NCI-H748 (cell line): ENCODE measurements at regions not wholly inside any gene's neighbourhood (a gene's known extent, or its start where the extent isn't known, plus 50 kb on each side); places are given as distances from the start of the nearest gene placed in this dataset.

Source experiments
- DNase-seq: peaks from one replicate; lab custom pipeline; 2025; ENCODE audit not compliant: unreplicated experiment; lab: John Stamatoyannopoulos, UW

GRCh38 chr2:199040522-199040921, 417.2 kb downstream of the SATB2 start:
- DNase-seq: no peak

DNA sequence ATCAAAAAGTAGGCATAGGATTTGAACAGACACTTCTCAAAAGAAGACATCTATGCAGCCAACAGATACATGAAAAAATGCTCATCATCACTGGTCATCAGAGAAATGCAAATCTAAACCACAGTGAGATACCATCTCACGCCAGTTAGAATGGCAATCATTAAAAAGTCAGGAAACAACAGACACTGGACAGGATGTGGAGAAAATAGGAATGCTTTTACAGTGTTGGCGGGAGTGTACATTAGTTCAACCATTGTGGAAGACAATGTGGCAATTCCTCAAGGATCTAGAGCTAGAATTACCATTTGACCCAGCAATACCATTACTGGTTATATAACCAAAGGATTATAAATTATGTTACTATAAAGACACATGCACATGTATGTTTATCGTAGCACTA, 424.0 kb downstream of the SATB2 start:
- DNase-seq: peak; percentile 45

- no peak for DNase-seq
Observed at GRCh38 chr2:199025146-199025545, 432.6 kb downstream of the SATB2 start.

GRCh38 chr2:199024224-199024623, 433.5 kb downstream of the SATB2 start:
- DNase-seq: no peak

DNA sequence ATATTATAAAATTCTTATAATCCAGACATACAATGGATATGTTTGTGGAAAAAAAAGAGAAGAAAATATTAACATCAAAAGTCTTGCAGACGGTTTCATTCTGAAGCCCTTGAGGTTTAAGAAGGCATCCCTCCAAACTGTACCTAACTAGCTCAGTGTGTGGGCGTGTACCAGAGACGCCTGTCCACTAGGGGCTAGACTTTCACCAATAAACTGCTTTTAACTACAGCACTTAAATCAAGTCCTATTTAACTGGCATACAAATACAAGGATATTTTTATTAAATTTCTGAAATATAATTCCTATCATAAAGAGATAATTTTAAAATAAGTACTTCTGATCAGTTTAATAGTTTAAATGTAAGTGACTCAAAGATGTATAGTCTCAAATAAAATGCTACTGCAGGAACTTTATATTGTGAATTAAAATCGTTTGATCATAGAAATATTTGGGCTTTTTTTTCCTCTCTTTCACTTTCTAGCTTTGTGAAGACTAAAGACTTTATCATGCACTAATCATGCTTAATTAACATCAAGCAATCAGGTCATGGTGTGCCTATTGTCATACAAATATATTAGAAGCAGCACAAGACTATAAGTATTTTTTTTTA, 437.7 kb downstream of the SATB2 start:
- peak; percentile 71 for DNase-seq

DNA sequence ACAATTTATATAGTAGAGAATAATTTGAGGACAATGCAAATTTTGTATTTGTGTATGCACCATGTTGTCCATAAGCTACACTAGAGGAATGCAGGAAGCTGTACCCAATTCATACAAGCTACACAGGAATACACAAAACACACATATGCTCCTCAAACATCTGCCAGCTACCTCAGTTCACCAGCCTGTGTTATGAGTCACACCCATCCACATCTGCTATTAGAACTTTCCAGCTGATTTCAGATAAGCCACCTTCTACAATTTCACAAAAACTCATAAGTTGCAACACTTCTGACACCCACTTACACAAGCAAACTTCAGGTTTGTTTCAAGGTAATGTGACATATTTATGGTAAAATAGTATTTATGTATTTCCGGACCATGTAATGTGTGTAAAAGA, 438.9 kb downstream of the SATB2 start:
- no peak for DNase-seq

DNA sequence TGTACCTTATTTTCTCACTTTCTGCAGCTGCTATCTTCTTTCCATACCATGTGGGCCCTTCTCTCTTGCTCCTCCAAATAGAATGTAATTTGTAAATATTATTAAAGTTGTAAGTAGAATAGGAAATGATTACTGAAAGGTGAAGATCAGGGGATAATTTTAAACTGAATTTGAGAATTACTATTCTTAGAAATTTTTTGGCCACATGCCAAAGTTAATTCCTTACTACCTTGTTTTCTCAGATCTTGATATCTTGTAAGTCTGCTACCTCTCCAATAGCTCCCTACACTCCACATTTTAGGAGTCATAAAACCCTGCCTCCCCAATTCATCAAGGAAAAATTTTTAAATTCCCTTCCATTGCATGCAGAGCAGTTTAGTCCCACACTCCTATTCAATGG, 442.7 kb downstream of the SATB2 start:
- DNase-seq: no peak

DNA sequence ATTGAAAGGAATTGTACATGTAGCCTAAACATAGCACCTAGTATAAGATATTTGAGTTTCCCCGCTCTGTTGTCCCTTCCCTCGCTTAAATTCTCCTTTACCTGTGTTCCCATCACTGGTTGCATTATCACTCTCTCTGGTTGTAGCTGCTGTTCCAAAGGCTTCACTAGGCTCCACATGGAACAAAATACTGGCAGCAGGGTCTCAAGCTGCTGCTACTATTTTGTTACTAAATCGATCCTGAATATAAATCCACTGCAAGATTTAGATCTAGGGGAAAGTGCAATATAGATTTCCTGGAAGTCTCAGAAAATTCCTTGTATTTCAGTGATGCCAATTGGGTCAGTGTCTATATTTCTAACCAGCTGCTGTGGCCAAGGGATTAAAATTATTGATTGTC, 443.5 kb downstream of the SATB2 start:
- no peak for DNase-seq

DNA sequence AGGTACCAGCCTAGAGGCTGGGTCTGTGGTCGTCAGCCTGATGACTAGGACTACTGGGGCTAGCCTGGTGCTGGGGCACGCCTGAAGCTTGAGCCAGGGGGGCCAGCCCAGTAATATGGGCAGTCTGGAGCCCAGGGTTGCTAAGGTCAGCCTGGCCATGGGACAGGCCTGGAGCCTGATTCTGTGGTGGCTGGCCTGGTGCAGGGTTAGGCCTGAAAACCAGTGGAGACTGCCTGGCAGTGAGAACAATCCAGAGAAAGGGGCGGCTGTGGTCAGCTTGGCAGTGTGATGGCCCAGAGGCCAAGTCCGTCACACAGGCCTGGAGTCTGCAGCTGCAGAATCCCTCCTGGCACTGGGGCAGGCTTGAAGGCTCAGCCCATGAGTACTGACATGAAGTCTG, 445.8 kb downstream of the SATB2 start:
- DNase-seq: no peak

- no peak for DNase-seq
Observed at GRCh38 chr2:198994678-198995077, 463.1 kb downstream of the SATB2 start.

- DNase-seq: no peak
Observed at GRCh38 chr2:198991431-198991830, 466.3 kb downstream of the SATB2 start.

DNA sequence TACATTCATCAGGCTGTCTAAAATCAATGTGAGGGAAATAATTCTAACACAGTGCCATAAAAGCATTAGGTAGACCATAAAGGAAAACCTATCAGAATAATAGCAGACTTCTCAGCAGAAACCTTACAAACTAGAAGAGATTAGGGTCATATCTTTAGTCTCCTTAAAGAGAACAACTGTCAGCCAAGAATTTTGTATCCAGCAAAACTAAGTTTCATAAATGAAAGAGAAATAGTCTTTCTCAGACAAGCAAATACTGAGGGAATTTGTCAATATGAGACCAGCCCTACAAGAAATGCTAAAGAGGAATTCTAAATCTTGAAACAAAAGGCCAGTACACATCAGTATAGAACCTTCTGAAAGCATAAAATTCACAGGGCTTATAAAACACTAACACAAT, 482.0 kb downstream of the SATB2 start:
- no peak for DNase-seq

DNA sequence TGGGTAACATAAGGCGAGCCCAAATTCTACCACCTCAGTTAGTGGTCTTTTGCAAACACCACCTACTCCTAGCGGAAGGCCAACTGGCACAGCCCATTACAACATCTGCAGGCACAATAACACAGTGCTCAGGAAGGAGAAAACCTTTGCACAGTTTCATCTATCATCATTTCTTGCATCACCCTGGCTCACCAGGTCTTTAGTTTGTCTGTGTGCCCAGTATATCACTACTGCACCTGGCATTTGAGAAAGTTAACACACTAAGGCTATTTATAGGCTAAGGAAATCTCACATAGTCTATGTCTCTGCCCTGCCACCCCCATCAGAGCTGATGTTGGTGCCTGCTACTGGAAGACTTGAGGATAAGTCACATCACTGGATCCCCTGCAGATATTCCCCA, 484.0 kb downstream of the SATB2 start:
- no peak for DNase-seq

DNA sequence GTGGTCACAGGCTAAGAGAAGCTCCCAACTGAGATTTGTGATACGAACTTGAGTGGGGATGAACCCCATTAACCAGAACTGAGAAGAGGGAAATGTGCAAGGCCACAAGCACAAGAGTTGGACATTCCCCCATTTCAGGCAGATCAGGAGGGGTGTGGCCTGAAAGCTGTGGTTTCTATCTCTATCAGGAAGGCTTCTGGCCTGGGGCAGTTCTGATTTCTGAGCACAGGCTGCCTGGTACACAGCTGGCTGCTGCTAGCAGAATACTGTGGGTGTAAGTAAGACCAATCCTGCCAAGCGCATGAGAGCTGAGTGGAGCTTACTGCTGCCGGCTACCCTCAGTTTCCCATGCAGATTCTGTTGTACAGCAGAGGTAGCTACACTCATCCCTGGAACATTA, 484.6 kb downstream of the SATB2 start:
- no peak for DNase-seq

GRCh38 chr2:198968545-198968944, 489.2 kb downstream of the SATB2 start:
- DNase-seq: no peak

DNA sequence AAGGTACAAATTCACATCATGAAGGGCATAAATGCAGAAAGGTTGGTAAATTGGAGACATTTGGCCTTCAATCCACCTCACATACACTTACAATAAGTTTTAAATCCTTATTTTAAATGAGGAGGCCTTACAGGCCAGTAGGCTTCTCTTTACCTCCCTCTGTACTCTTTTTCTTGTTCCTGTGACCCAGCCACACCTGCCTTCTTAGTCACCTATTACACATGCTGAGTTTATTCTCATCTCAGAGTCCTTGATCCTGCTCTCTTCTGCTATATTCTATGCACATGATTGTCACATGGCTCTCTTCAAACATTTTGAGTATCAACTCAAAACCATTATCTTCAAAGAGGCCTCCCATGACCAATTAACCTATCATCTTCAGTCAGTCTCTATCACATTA, 491.5 kb downstream of the SATB2 start:
- DNase-seq: peak; percentile 47

DNA sequence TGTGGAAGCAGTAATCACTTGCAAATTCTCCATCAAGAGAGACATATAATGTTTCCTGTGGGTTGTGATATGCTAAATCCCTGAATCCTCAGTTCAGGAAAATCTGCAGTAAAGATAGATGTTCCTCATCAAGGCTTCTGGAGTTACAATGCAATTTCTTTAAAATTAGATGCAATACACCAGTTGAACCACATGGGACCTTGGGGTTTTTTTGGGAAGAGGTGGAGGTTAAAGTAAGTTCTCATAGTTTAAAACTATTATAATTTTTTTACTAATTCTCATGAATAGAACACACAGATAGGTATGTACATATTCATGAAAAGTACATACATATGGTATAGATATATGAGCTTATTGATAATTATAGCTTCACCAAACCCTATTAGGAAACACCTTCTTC, 496.2 kb downstream of the SATB2 start:
- DNase-seq: no peak

DNA sequence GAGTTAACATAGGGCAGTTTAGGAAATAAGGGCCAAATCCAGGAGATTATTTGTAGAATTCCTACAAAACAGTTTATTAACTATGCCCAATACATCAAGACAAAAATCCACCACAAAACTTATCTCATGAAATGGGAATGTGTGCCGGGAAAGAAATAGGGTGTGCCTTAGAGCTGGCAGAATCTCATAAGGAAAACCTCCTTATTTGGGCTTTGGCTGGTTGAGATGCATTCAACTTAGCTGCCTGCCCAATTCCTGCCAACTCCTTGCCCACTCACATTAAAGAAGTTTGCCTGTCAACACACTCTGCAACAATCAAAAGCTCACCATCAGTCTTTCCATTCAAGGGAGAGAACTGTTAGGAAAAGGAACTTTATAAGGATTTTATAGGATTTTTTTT, 500.6 kb downstream of the SATB2 start:
- no peak for DNase-seq

- no peak for DNase-seq
Observed at GRCh38 chr2:198953328-198953727, 504.4 kb downstream of the SATB2 start.

- no peak for DNase-seq
Observed at GRCh38 chr2:198950803-198951202, 506.9 kb downstream of the SATB2 start.

- DNase-seq: no peak
Observed at GRCh38 chr2:198945496-198945895, 512.2 kb downstream of the SATB2 start.

DNA sequence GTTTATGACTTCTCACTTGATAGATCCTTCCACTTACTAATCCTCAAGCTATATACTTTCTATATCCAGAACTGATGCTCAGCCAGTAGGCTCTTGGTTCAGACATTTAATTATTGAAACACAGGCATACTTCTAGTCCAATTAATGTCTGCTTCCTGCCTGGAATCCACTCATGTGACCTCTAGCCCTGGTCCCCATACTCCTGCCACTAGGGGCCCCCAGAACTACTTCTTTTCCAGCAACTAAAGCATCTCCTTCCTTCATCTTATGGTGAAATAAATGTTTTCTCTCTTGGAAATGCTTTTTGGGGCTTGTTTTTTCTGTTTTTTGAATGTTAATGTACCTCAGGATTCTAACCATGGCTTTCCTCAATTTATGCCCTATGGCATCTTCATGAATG, 527.6 kb downstream of the SATB2 start:
- DNase-seq: no peak

DNA sequence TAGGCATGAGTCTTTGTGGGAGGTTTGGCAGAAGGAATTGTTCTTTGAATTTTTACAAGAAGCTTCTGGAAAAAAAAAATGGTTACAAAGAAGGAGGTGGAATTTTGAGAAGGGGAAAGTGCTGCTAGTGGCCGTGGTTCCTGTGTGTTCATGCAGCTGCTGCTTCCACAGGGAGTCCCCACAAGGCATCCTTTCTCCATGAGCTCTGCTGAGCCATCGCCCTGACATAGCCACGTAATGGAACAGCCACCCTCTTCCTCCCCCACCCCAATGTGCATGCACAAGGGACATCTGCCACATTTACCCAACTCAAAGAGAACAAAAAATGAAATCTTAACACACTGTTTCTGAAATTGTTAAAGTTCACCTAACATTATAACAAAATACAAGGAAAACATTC, 529.7 kb downstream of the SATB2 start:
- no peak for DNase-seq
